ENCODE measurements at regions not wholly inside any gene's neighbourhood (a gene's known extent, or its start where the extent isn't known, plus 50 kb on each side); places are given as distances from the start of the nearest gene placed in this dataset.

DNA sequence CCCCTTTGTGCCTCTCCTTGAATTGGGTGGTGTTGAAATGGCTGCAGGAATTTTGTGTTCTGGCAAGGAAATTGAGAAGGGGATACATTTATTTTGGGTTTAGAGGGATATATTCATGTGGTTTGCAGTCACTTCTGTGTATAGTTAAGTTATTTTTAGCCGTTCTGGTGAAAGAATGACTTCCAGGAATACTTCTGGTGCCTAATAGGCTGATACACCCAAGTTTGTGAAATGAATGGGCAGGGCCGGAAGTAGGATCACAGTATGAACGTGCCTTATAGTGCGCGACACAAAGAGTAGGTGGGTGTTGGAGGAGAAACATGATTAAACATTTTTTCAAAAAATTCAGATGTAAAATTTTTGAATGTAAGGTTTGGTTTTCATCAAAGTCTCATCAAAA lies 168.6 kb upstream of the ATP5MC3 start:
- no peak for TF ChIP-seq FOSL2 (IDR thresholded peaks at IDR 0.05)
- no peak for TF ChIP-seq FOSL2 (CRISPR knock-in tag; IDR thresholded peaks at IDR 0.05)
- TF ChIP-seq NFE2L2 (conservative IDR thresholded peaks at IDR 0.05; ENCODE audit: low read length) = no peak
- no peak for TF ChIP-seq CTCF (IDR thresholded peaks at IDR 0.05)
- no peak for TF ChIP-seq MYC (IDR thresholded peaks at IDR 0.05; ENCODE audit: borderline replicate concordance, low read length)
- TF ChIP-seq POLR2A (IDR thresholded peaks at IDR 0.05; ENCODE audit: low read length) = no peak
- no peak for TF ChIP-seq EP300 (IDR thresholded peaks at IDR 0.05)
- TF ChIP-seq ZFP36 (IDR thresholded peaks at IDR 0.05; ENCODE audit: borderline replicate concordance, partially characterized antibody) = no peak
- TF ChIP-seq, protein P1, sequence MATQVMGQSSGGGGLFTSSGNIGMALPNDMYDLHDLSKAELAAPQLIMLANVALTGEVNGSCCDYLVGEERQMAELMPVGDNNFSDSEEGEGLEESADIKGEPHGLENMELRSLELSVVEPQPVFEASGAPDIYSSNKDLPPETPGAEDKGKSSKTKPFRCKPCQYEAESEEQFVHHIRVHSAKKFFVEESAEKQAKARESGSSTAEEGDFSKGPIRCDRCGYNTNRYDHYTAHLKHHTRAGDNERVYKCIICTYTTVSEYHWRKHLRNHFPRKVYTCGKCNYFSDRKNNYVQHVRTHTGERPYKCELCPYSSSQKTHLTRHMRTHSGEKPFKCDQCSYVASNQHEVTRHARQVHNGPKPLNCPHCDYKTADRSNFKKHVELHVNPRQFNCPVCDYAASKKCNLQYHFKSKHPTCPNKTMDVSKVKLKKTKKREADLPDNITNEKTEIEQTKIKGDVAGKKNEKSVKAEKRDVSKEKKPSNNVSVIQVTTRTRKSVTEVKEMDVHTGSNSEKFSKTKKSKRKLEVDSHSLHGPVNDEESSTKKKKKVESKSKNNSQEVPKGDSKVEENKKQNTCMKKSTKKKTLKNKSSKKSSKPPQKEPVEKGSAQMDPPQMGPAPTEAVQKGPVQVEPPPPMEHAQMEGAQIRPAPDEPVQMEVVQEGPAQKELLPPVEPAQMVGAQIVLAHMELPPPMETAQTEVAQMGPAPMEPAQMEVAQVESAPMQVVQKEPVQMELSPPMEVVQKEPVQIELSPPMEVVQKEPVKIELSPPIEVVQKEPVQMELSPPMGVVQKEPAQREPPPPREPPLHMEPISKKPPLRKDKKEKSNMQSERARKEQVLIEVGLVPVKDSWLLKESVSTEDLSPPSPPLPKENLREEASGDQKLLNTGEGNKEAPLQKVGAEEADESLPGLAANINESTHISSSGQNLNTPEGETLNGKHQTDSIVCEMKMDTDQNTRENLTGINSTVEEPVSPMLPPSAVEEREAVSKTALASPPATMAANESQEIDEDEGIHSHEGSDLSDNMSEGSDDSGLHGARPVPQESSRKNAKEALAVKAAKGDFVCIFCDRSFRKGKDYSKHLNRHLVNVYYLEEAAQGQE (IDR thresholded peaks at IDR 0.05) = no peak
- no peak for TF ChIP-seq CBX8 (IDR thresholded peaks at IDR 0.05)
- TF ChIP-seq MAFK (IDR thresholded peaks at IDR 0.05; ENCODE audit: partially characterized antibody) = no peak
